Spleen (tissue), 7 donors: ENCODE measurements at regions not wholly inside any gene's neighbourhood (a gene's known extent, or its start where the extent isn't known, plus 50 kb on each side); places are given as distances from the start of the nearest gene placed in this dataset.

ENCODE experiments used
- POLR2AphosphoS5 ChIP-seq, 3 donors: sonication (generic); formaldehyde crosslinking; IDR thresholded peaks; one replicate each; pipeline ENCODE4 v1.5.1; 2017; ENCODE audit warnings: antibody characterized with exemption in 3 of 3
- TF ChIP-seq, protein P1 (sequence below), 11 experiments: fragments of 200-600 bp in 7 of 11; fragments of 450-650 bp in 4 of 11; sonication (generic) in 4 of 11; IDR thresholded peaks in 8 of 11; conservative IDR thresholded peaks in 3 of 11; 1 replicate in 7 of 11; 2 replicates in 4 of 11; pipeline versions ENCODE4 v1.4.0 to v1.8.0; 2016 to 2021; ENCODE audit warnings: antibody characterized with exemption in 11 of 11, inconsistent platforms in 4 of 11, mild to moderate bottlenecking in 1 of 11
- donor health status: DM: no; HTN: no; CAD: no; lungs with moderate emphysema.
- donor health status: DM: no; HTN: no; CAD: no.
- donor health status: DM: no; HTN: no; CAD: no.

DNA sequence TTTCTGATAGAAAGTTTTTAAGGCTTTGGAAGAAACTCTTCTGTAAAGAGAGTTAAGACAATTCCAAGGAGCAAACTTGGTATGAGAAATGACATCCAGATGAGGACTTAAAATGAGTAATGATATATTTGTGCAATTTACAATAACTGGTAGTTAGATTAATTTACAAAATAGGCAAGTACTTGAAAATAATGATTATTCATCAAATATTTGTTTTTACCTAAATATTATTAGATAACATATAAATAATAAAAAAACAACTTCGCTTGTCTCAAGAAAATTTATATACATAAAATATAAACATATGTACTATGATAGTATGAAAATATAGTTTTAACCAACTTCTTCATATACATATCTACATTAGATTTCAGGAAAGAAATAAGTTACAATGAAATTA lies 478.5 kb downstream of the TRIB2 start:
- TF ChIP-seq, protein P1, sequence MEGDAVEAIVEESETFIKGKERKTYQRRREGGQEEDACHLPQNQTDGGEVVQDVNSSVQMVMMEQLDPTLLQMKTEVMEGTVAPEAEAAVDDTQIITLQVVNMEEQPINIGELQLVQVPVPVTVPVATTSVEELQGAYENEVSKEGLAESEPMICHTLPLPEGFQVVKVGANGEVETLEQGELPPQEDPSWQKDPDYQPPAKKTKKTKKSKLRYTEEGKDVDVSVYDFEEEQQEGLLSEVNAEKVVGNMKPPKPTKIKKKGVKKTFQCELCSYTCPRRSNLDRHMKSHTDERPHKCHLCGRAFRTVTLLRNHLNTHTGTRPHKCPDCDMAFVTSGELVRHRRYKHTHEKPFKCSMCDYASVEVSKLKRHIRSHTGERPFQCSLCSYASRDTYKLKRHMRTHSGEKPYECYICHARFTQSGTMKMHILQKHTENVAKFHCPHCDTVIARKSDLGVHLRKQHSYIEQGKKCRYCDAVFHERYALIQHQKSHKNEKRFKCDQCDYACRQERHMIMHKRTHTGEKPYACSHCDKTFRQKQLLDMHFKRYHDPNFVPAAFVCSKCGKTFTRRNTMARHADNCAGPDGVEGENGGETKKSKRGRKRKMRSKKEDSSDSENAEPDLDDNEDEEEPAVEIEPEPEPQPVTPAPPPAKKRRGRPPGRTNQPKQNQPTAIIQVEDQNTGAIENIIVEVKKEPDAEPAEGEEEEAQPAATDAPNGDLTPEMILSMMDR (IDR thresholded peaks at IDR 0.05 in 8 of 11, conservative IDR thresholded peaks at IDR 0.05 in 3 of 11) = no peak
- no peak for TF ChIP-seq POLR2AphosphoS5 (IDR thresholded peaks at IDR 0.05)
